Gastroesophageal sphincter (tissue), 3 donors: ENCODE measurements at regions not wholly inside any gene's neighbourhood (a gene's known extent, or its start where the extent isn't known, plus 50 kb on each side); places are given as distances from the start of the nearest gene placed in this dataset.

Experiments
- CTCF ChIP-seq, 4 experiments: fragments of 200-600 bp in 2 of 4; fragments of 450-650 bp in 2 of 4; sonication (generic) in 1 of 4; IDR thresholded peaks; one replicate each; pipeline ENCODE4 v1.5.1; 2017 to 2019; ENCODE audit warnings: antibody characterized with exemption in 4 of 4, mild to moderate bottlenecking in 2 of 4, moderate library complexity in 2 of 4
- POLR2A ChIP-seq, 2 donors: fragments of 450-650 bp; IDR thresholded peaks; one replicate each; pipeline ENCODE4 v1.6.1; 2017; ENCODE audit warnings: antibody characterized with exemption in 2 of 2, mild to moderate bottlenecking in 2 of 2, moderate library complexity in 1 of 2
- POLR2AphosphoS5 ChIP-seq: sonication (generic); formaldehyde crosslinking; IDR thresholded peaks from one replicate; pipeline ENCODE4 v1.6.1; 2017; ENCODE audit warnings: antibody characterized with exemption

GRCh38 chr14:86665975-86666374, 1136.0 kb downstream of the FLRT2 start:
- TF ChIP-seq POLR2A (IDR thresholded peaks at IDR 0.05) (no peak), CTCF (IDR thresholded peaks at IDR 0.05) (no peak), POLR2AphosphoS5 (no peak)
